Activated CD8-positive, alpha-beta memory T cell treated with anti-CD3 and anti-CD28 coated beads for 4 hours (primary cell): ENCODE measurements at regions not wholly inside any gene's neighbourhood (a gene's known extent, or its start where the extent isn't known, plus 50 kb on each side); places are given as distances from the start of the nearest gene placed in this dataset.

Experiments
- DNase-seq, 2 donors: peaks; one replicate each; pipeline ENCODE4 v3.0.0-alpha.2; 2020; ENCODE audit warnings: low read depth in 2 of 2

GRCh38 chr10:33067917-33068316 lies 109.9 kb upstream of the ITGB1 start:
- DNase-seq, result no peak

GRCh38 chr10:33067481-33067880 lies 109.5 kb upstream of the ITGB1 start:
- no peak for DNase-seq

- no peak for DNase-seq
Observed at GRCh38 chr10:33066558-33067236, 108.7 kb upstream of the ITGB1 start.

- no peak for DNase-seq
Observed at GRCh38 chr10:33065111-33065510, 107.1 kb upstream of the ITGB1 start.

- DNase-seq, result no peak
Observed at GRCh38 chr10:33064706-33065105, 106.7 kb upstream of the ITGB1 start.

GRCh38 chr10:33057620-33058019 lies 99.6 kb upstream of the ITGB1 start:
- DNase-seq, result no peak

GRCh38 chr10:33056828-33057596 lies 99.0 kb upstream of the ITGB1 start:
- no peak for DNase-seq

- no peak for DNase-seq
Observed at GRCh38 chr10:33055625-33056024, 97.6 kb upstream of the ITGB1 start.

- no peak for DNase-seq
Observed at GRCh38 chr10:33052915-33053810, 95.1 kb upstream of the ITGB1 start.

GRCh38 chr10:33052263-33052875 lies 94.3 kb upstream of the ITGB1 start:
- no peak for DNase-seq

- DNase-seq, result peak in 1 of 2 donors; percentile 6
Observed at GRCh38 chr10:33049963-33050920, 92.2 kb upstream of the ITGB1 start.

GRCh38 chr10:33048223-33048622 lies 90.2 kb upstream of the ITGB1 start:
- no peak for DNase-seq

GRCh38 chr10:33047655-33048054 lies 89.6 kb upstream of the ITGB1 start:
- DNase-seq, result no peak

- DNase-seq, result no peak
Observed at GRCh38 chr10:33046792-33047191, 88.8 kb upstream of the ITGB1 start.

- DNase-seq, result no peak
Observed at GRCh38 chr10:33045421-33045820, 87.4 kb upstream of the ITGB1 start.

GRCh38 chr10:33042565-33042964 lies 84.5 kb upstream of the ITGB1 start:
- no peak for DNase-seq

GRCh38 chr10:33041783-33042437 lies 83.9 kb upstream of the ITGB1 start:
- DNase-seq, result no peak

GRCh38 chr10:33040436-33040835 lies 82.4 kb upstream of the ITGB1 start:
- no peak for DNase-seq

- no peak for DNase-seq
Observed at GRCh38 chr10:33039181-33039580, 81.2 kb upstream of the ITGB1 start.

GRCh38 chr10:33038672-33039071 lies 80.6 kb upstream of the ITGB1 start:
- no peak for DNase-seq
